ENCODE measurements at regions not wholly inside any gene's neighbourhood (a gene's known extent, or its start where the extent isn't known, plus 50 kb on each side); places are given as distances from the start of the nearest gene placed in this dataset.

GRCh38 chrX:150253959-150254620, 109.0 kb upstream of the MAMLD1 start:
- in situ Hi-C loops (cut with HindIII; ENCODE audit: low pct_unique_long_range_greater_than_20kb, low sequenced_read_pairs) = no loop called here
- TF ChIP-seq SIN3A (IDR thresholded peaks at IDR 0.05; ENCODE audit: borderline replicate concordance, insufficient read depth, low read depth, low read length) = no peak
- TF ChIP-seq TCF7L2 (IDR thresholded peaks at IDR 0.05; ENCODE audit: low read depth, low read length) = no peak
- TF ChIP-seq REST (IDR thresholded peaks at IDR 0.05; ENCODE audit: insufficient read depth in 1 of 2, low read depth in 2 of 2, low read length in 1 of 2) = no peak
- no peak for TF ChIP-seq POLR2AphosphoS5 (IDR thresholded peaks at IDR 0.05; ENCODE audit: low read depth, low read length)
- no peak for TF ChIP-seq CTCF (IDR thresholded peaks at IDR 0.05)
- ATAC-seq (no peak), DNase-seq (ENCODE audit: low read depth, low spot score) (no peak)
- Histone ChIP-seq H3K27me3 (ENCODE audit: control insufficient read depth, insufficient read depth, low read length) (no peaks in the 10 kb centered on the region), H3K9me3 (ENCODE audit: control insufficient read depth, insufficient read depth, low read depth, low read length) (no peaks in the 10 kb centered on the region), H3K36me3 (ENCODE audit: control insufficient read depth, insufficient read depth, low read length) (no peaks in the 10 kb centered on the region), H3K27ac (ENCODE audit: low read length) (no peak overlapping the region), H3K4me3 (ENCODE audit: low read depth in 2 of 2, low read length in 2 of 2) (no peak overlapping the region), H3K4me1 (ENCODE audit: control insufficient read depth, insufficient read depth, low read length) (no peaks in the 10 kb centered on the region)
- BruUV-seq (replicated peaks) = no TSS peak
- CTCF ChIA-PET = no interaction called here
- POLR2A ChIA-PET = interaction anchor here (1.2 kb wide), 1 partner anchor 9 kb away, joined by 3 read pairs; no protein-coding TSS in a partner anchor
- intact Hi-C loops (cut with micrococcal nuclease; ENCODE audit: unreplicated experiment) = no loop called here

- no peaks in the 10 kb centered on the region for H3K27me3 ChIP-seq (ENCODE audit: control insufficient read depth, insufficient read depth, low read length)
- in situ Hi-C loops (cut with HindIII; ENCODE audit: low pct_unique_long_range_greater_than_20kb, low sequenced_read_pairs) (no loop called here), intact Hi-C loops (cut with micrococcal nuclease; ENCODE audit: unreplicated experiment) (no loop called here)
- ATAC-seq (no peak), DNase-seq (ENCODE audit: low read depth, low spot score) (no peak)
- no peak for TF ChIP-seq POLR2AphosphoS5 (IDR thresholded peaks at IDR 0.05; ENCODE audit: low read depth, low read length)
- no peak for TF ChIP-seq TCF7L2 (IDR thresholded peaks at IDR 0.05; ENCODE audit: low read depth, low read length)
- TF ChIP-seq CTCF (IDR thresholded peaks at IDR 0.05) = no peak
- no peak for TF ChIP-seq SIN3A (IDR thresholded peaks at IDR 0.05; ENCODE audit: borderline replicate concordance, insufficient read depth, low read depth, low read length)
- no peak for TF ChIP-seq REST (IDR thresholded peaks at IDR 0.05; ENCODE audit: insufficient read depth in 1 of 2, low read depth in 2 of 2, low read length in 1 of 2)
- H3K4me1 ChIP-seq (ENCODE audit: control insufficient read depth, insufficient read depth, low read length) = no peaks in the 10 kb centered on the region
- H3K4me3 ChIP-seq (ENCODE audit: low read depth in 2 of 2, low read length in 2 of 2) = no peak overlapping the region
- no peaks in the 10 kb centered on the region for H3K36me3 ChIP-seq (ENCODE audit: control insufficient read depth, insufficient read depth, low read length)
- BruUV-seq (replicated peaks) = no TSS peak
- ChIA-PET POLR2A (interaction anchor here (1.2 kb wide), 1 partner anchor 10 kb away, joined by 3 read pairs; no protein-coding TSS in a partner anchor), CTCF (no interaction called here)
- no peaks in the 10 kb centered on the region for H3K9me3 ChIP-seq (ENCODE audit: control insufficient read depth, insufficient read depth, low read depth, low read length)
- no peak overlapping the region for H3K27ac ChIP-seq (ENCODE audit: low read length)
These were observed 108.2 kb upstream of the MAMLD1 start for GRCh38 chrX:150254909-150255308.

Data from Panc1 (cell line).